Esophagus squamous epithelium (tissue), 5 donors: ENCODE measurements at regions not wholly inside any gene's neighbourhood (a gene's known extent, or its start where the extent isn't known, plus 50 kb on each side); places are given as distances from the start of the nearest gene placed in this dataset.

Experiments
- DNase-seq: peaks from one replicate; lab custom pipeline; 2025; lab: John Stamatoyannopoulos, UW
- H3K27ac ChIP-seq, 4 donors: fragments of 200-600 bp; sonication (generic); one replicate each; pipeline ENCODE4 v1.5.1; 2016 to 2019; ENCODE audit warnings: mild to moderate bottlenecking in 1 of 4
- H3K27me3 ChIP-seq, 4 donors: fragments of 200-600 bp; sonication (generic); 1 replicate in 3 of 4; 2 replicates in 1 of 4; pipeline versions ENCODE4 v1.5.1 to v1.6.0; 2017 to 2021; ENCODE audit warnings: antibody characterized with exemption in 1 of 4
- H3K36me3 ChIP-seq, 3 donors: fragments of 200-600 bp; sonication (generic); one replicate each; pipeline ENCODE4 v1.5.1; 2016 to 2019
- H3K4me1 ChIP-seq, 3 donors: fragments of 200-600 bp; sonication (generic); one replicate each; pipeline ENCODE4 v1.5.1; 2017 to 2019
- H3K4me3 ChIP-seq, 4 donors: fragments of 200-600 bp; sonication (generic); 1 replicate in 3 of 4; 2 replicates in 1 of 4; pipeline ENCODE4 v1.5.1; 2016 to 2019; ENCODE audit warnings: mild to moderate bottlenecking in 2 of 4, moderate library complexity in 1 of 4
- H3K9me3 ChIP-seq, 3 donors: fragments of 200-600 bp; sonication (generic); one replicate each; pipeline ENCODE4 v1.5.1; 2016 to 2019
- CTCF ChIP-seq, 6 experiments: fragments of 450-650 bp in 4 of 6; fragments of 200-600 bp in 2 of 6; sonication (generic) in 2 of 6; IDR thresholded peaks; one replicate each; pipeline ENCODE4 v1.5.1; 2016 to 2019; ENCODE audit warnings: antibody characterized with exemption in 6 of 6, mild to moderate bottlenecking in 4 of 6, moderate library complexity in 4 of 6
- POLR2A ChIP-seq, 4 donors: fragments of 450-650 bp; IDR thresholded peaks; one replicate each; pipeline ENCODE4 v1.6.1; 2017; ENCODE audit warnings: antibody characterized with exemption in 4 of 4, mild to moderate bottlenecking in 4 of 4, moderate library complexity in 3 of 4
- WGBS, 2 donors: methylation state at CpG; one replicate each; pipeline ENCODE4 v1.1.5; 2018; 5-methylcytosine and 5-hydroxymethylcytosine counted together
- intact Hi-C: fragments of 100-400 bp; cut with DNase I; formaldehyde crosslinking; loops from one replicate; pipeline ENCODE4 v1.15.0; 2022
- donor health status: DM: yes; HTN: yes; CAD: no.

DNA sequence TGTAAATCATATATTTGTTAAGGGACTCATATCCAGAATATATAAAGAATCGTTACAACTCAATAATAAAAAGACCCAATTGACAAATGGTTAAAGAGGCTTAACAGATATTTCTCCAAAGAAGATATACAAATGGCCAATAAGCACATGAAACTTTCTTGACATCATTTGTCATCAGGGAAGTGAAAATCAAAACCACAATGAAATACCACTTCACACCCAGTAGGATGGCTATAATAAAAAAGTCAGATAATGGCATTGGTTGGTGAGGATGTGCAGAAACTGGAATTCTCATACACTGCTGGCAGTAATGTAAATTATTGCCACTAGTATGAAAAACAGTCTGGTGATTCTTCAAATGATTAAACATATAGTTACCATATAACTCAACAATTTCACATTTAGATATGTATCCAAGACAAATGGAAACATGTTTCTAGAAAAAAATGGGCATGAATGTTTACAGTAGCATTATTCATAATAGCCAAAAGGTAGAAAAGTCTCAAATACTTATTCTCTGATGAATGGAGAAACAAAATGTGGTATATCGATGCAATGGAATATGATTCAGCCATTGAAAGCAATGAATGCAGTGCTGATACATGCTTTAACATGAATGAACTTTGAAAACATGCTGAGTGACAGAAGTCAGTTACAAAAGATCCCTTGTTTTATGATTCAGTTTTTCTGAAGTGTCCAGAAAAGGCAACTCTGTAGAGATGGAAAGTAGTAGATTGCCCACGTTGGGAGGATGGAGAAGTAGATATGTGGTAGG lies 304.6 kb upstream of the ZEB2 start:
- WGBS, 2 donors = 44 to 62% methylated on average over 3 of the region's 3 CpGs
- Histone ChIP-seq H3K36me3 (no peaks in the 10 kb centered on the region), H3K4me1 (no peaks in the 10 kb centered on the region), H3K27ac (no peak overlapping the region), H3K4me3 (no peak overlapping the region), H3K9me3 (peaks cover 0 to 3% (median 0%) of the 10 kb centered on the region in 3 donors), H3K27me3 (no peaks in the 10 kb centered on the region)
- TF ChIP-seq POLR2A (IDR thresholded peaks at IDR 0.05) (no peak), CTCF (IDR thresholded peaks at IDR 0.05) (no peak)
- intact Hi-C loops = no loop called here
- no peak for DNase-seq

DNA sequence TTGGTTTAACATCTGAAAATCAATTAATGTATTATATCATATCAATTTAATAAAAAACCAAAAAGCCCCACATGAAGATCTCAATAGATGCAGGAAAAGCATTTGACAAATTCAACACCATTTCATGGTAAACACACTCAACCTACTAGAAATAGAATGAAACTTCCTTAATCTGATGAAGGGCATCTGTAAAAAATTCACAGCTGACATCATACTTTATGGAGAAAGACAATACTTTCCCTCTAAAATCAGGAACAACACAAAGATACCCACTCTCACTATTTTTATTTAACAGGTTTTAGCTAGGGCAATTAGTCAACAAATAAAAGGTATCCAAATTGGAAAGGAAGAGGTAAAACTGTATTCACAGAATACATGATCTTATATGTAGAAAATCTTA lies 303.0 kb upstream of the ZEB2 start:
- intact Hi-C loops = no loop called here
- TF ChIP-seq POLR2A (IDR thresholded peaks at IDR 0.05) (no peak), CTCF (IDR thresholded peaks at IDR 0.05) (no peak)
- no peaks in the 10 kb centered on the region for H3K27me3 ChIP-seq
- H3K9me3 ChIP-seq = peaks cover 0 to 3% (median 0%) of the 10 kb centered on the region in 3 donors
- DNase-seq = no peak
- H3K4me3 ChIP-seq = no peak overlapping the region
- H3K4me1 ChIP-seq = no peaks in the 10 kb centered on the region
- H3K27ac ChIP-seq = no peak overlapping the region
- H3K36me3 ChIP-seq = no peaks in the 10 kb centered on the region

DNA sequence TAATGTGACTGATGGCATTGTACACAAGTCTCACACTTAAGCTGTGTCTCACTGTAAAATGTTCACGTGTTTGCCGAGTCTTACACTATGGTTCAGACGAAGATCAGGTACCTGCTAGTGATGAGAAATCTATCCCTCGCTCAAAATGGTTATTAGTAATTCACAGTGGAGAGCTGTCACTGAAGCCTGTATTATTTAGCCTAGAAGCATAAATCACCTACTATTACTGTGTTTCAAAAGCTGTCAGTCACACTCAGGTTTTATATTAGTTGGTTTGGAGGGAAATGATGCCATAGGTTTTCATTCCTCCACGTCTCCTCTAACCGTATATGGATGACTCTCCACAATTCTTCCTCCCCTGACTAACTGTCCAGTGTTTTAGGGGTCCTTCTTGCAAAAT lies 292.4 kb upstream of the ZEB2 start:
- H3K4me3 ChIP-seq = no peak overlapping the region
- 87 to 93% methylated on average over 6 of the region's 6 CpGs for WGBS, 2 donors

GRCh38 chr2:144801766-144802165 lies 281.8 kb upstream of the ZEB2 start:
- intact Hi-C loops = no loop called here
- H3K4me3 ChIP-seq = no peak overlapping the region

More for the DNA sequence above, 292.4 kb upstream of the ZEB2 start:
- DNase-seq = no peak
- Histone ChIP-seq H3K9me3 (no peaks in the 10 kb centered on the region), H3K4me1 (no peaks in the 10 kb centered on the region), H3K36me3 (no peaks in the 10 kb centered on the region), H3K27me3 (no peaks in the 10 kb centered on the region), H3K27ac (no peak overlapping the region)
- TF ChIP-seq CTCF (IDR thresholded peaks at IDR 0.05) (no peak), POLR2A (IDR thresholded peaks at IDR 0.05) (no peak)
- intact Hi-C loops = no loop called here

More at GRCh38 chr2:144801766-144802165, 281.8 kb upstream of the ZEB2 start:
- WGBS, 2 donors = 34 to 43% methylated on average over 2 of the region's 2 CpGs
- Histone ChIP-seq H3K27me3 (no peaks in the 10 kb centered on the region), H3K36me3 (no peaks in the 10 kb centered on the region), H3K4me1 (no peaks in the 10 kb centered on the region), H3K9me3 (no peaks in the 10 kb centered on the region), H3K27ac (no peak overlapping the region)
- TF ChIP-seq POLR2A (IDR thresholded peaks at IDR 0.05) (no peak), CTCF (IDR thresholded peaks at IDR 0.05) (no peak)
- DNase-seq = no peak
